ENCODE measurements at regions not wholly inside any gene's neighbourhood (a gene's known extent, or its start where the extent isn't known, plus 50 kb on each side); places are given as distances from the start of the nearest gene placed in this dataset.

- CTCF ChIA-PET, result no interaction called here
- Mint-ChIP-seq H3K9me3 (ENCODE audit: insufficient read depth) (no peaks in the 10 kb centered on the region), H3K4me1 (no peaks in the 10 kb centered on the region), H3K27me3 (no peaks in the 10 kb centered on the region), H3K27ac (no peak overlapping the region), H3K4me3 (no peak overlapping the region)
- Histone ChIP-seq H3K27me3 (replicated peaks in 1 of 4; ENCODE audit: control extremely low read depth in 1 of 4, control insufficient read depth in 3 of 4, insufficient read depth in 4 of 4, low read length in 3 of 4) (no peaks in the 10 kb centered on the region), H3K9ac (ENCODE audit: low read length) (no peak overlapping the region), H3K27ac (ENCODE audit: low read length in 2 of 2) (no peak overlapping the region), H3K4me1 (ENCODE audit: control insufficient read depth in 2 of 2, insufficient read depth in 2 of 2, low read length in 2 of 2) (no peaks in the 10 kb centered on the region), H4K20me1 (ENCODE audit: control insufficient read depth, insufficient read depth, low read length, poor library complexity, severe bottlenecking) (no peaks in the 10 kb centered on the region), H3K36me3 (replicated peaks in 1 of 2; ENCODE audit: control extremely low read depth in 1 of 2, control insufficient read depth in 1 of 2, extremely low read depth in 1 of 2, insufficient read depth in 2 of 2, low read length in 1 of 2) (no peaks in the 10 kb centered on the region), H2AFZ (ENCODE audit: insufficient read depth, low read depth, low read length, poor library complexity, severe bottlenecking) (no peak overlapping the region), H3K4me3 (ENCODE audit: control extremely low read depth in 1 of 5, extremely low read depth in 1 of 5, insufficient read depth in 1 of 5, low read depth in 2 of 5, low read length in 4 of 5) (no peak overlapping the region), H3K4me2 (replicated peaks; ENCODE audit: low read depth, low read length, poor library complexity, severe bottlenecking) (no peak overlapping the region), H3K79me2 (ENCODE audit: control insufficient read depth, insufficient read depth, low read length) (no peaks in the 10 kb centered on the region), H3K9me3 (ENCODE audit: control extremely low read depth in 1 of 3, control insufficient read depth in 2 of 3, insufficient read depth in 1 of 3, low read length in 2 of 3) (peaks cover 0 to 2% (median 0%) of the 10 kb centered on the region in 3 donors)
- POLR2A ChIA-PET, result no interaction called here
- TF ChIP-seq EZH2 (IDR thresholded peaks at IDR 0.05; ENCODE audit: borderline replicate concordance, insufficient read depth, low read depth, low read length, poor library complexity, severe bottlenecking) (no peak), CTCF (IDR thresholded peaks at IDR 0.05) (no peak)
- no peak for DNase-seq
- WGBS (ENCODE audit: insufficient coverage), result 95% methylated on average over 4 of the region's 6 CpGs
- intact Hi-C loops (cut with micrococcal nuclease), result no loop called here
- no peak for ATAC-seq (ENCODE audit: low read depth)
These were observed 708.6 kb upstream of the WWC1 start for GRCh38 chr5:167582886-167583285.

GRCh38 chr5:167585184-167585583 is 706.3 kb upstream of the WWC1 start:
- CTCF ChIA-PET, result no interaction called here
- no peaks in the 10 kb centered on the region for H3K9me3 Mint-ChIP-seq (ENCODE audit: insufficient read depth)
- Histone ChIP-seq H3K4me3 (ENCODE audit: control extremely low read depth in 1 of 5, extremely low read depth in 1 of 5, insufficient read depth in 1 of 5, low read depth in 2 of 5, low read length in 4 of 5) (no peak overlapping the region), H3K36me3 (replicated peaks in 1 of 2; ENCODE audit: control extremely low read depth in 1 of 2, control insufficient read depth in 1 of 2, extremely low read depth in 1 of 2, insufficient read depth in 2 of 2, low read length in 1 of 2) (no peaks in the 10 kb centered on the region), H3K27me3 (replicated peaks in 1 of 4; ENCODE audit: control extremely low read depth in 1 of 4, control insufficient read depth in 3 of 4, insufficient read depth in 4 of 4, low read length in 3 of 4) (no peaks in the 10 kb centered on the region), H3K4me2 (replicated peaks; ENCODE audit: low read depth, low read length, poor library complexity, severe bottlenecking) (no peak overlapping the region), H3K4me1 (ENCODE audit: control insufficient read depth in 2 of 2, insufficient read depth in 2 of 2, low read length in 2 of 2) (no peaks in the 10 kb centered on the region), H3K79me2 (ENCODE audit: control insufficient read depth, insufficient read depth, low read length) (no peaks in the 10 kb centered on the region), H2AFZ (ENCODE audit: insufficient read depth, low read depth, low read length, poor library complexity, severe bottlenecking) (no peak overlapping the region), H3K9me3 (ENCODE audit: control extremely low read depth in 1 of 3, control insufficient read depth in 2 of 3, insufficient read depth in 1 of 3, low read length in 2 of 3) (peaks cover 0 to 2% (median 0%) of the 10 kb centered on the region in 3 donors), H4K20me1 (ENCODE audit: control insufficient read depth, insufficient read depth, low read length, poor library complexity, severe bottlenecking) (no peaks in the 10 kb centered on the region), H3K27ac (ENCODE audit: low read length in 2 of 2) (no peak overlapping the region), H3K9ac (ENCODE audit: low read length) (no peak overlapping the region)
- H3K27me3 Mint-ChIP-seq, result no peaks in the 10 kb centered on the region
- POLR2A ChIA-PET, result no interaction called here
- TF ChIP-seq EZH2 (IDR thresholded peaks at IDR 0.05; ENCODE audit: borderline replicate concordance, insufficient read depth, low read depth, low read length, poor library complexity, severe bottlenecking), result no peak
- TF ChIP-seq CTCF (IDR thresholded peaks at IDR 0.05), result no peak
- H3K27ac Mint-ChIP-seq, result no peak overlapping the region
- no CpG with 5 or more reads among the region's 2 CpGs for WGBS (ENCODE audit: insufficient coverage)
- no peak for ATAC-seq (ENCODE audit: low read depth)
- H3K4me3 Mint-ChIP-seq, result no peak overlapping the region
- no peak for DNase-seq
- intact Hi-C loops (cut with micrococcal nuclease), result no loop called here
- no peaks in the 10 kb centered on the region for H3K4me1 Mint-ChIP-seq
